GM12874 (cell line): ENCODE measurements at regions not wholly inside any gene's neighbourhood (a gene's known extent, or its start where the extent isn't known, plus 50 kb on each side); places are given as distances from the start of the nearest gene placed in this dataset.

Experiments used
- CTCF ChIP-seq: IDR thresholded peaks from 2 replicates; pipeline ENCODE4 v1.5.1; 2011; ENCODE audit warnings: low read depth, mild to moderate bottlenecking, control low read depth, low read length, moderate library complexity; ENCODE audit not compliant: insufficient read depth

- TF ChIP-seq CTCF = no peak
These were observed 1192.0 kb downstream of the CDH12 start for GRCh38 chr5:21661184-21661583.

GRCh38 chr5:21654556-21654955 is 1198.6 kb downstream of the CDH12 start:
- no peak for TF ChIP-seq CTCF

GRCh38 chr5:21649969-21650368 is 1203.2 kb downstream of the CDH12 start:
- no peak for TF ChIP-seq CTCF

GRCh38 chr5:21646469-21646868 is 1206.7 kb downstream of the CDH12 start:
- TF ChIP-seq CTCF = no peak

- no peak for TF ChIP-seq CTCF
These were observed 1209.1 kb downstream of the CDH12 start for GRCh38 chr5:21644032-21644431.

- no peak for TF ChIP-seq CTCF
These were observed 1210.8 kb downstream of the CDH12 start for GRCh38 chr5:21642312-21642711.

- TF ChIP-seq CTCF = no peak
These were observed 1229.3 kb downstream of the CDH12 start for GRCh38 chr5:21623831-21624230.
